Endothelial cell of umbilical vein (primary cell): ENCODE measurements at regions not wholly inside any gene's neighbourhood (a gene's known extent, or its start where the extent isn't known, plus 50 kb on each side); places are given as distances from the start of the nearest gene placed in this dataset.

ENCODE experiments used
- BruUV-seq: library from RNA; stranded (reverse); fragments of 400-500 nt; replicated peaks from 2 replicates; lab custom pipeline; 2021; lab: Mats Ljungman, UMichigan
- CTCF ChIA-PET: fragments of 300-600, 350-600 bp; sonication (Branson Sonifier 250); formaldehyde crosslinking; loops from one replicate; lab custom pipeline; 2021; ENCODE audit warnings: antibody characterized with exemption, inconsistent platforms; lab: Charles Lee
- POLR2A ChIA-PET: fragments of 300-600, 350-600 bp; sonication (Branson Sonifier 250); formaldehyde crosslinking; loops from one replicate; lab custom pipeline; 2021; ENCODE audit warnings: antibody characterized with exemption, inconsistent platforms; lab: Charles Lee
- DNase-seq: peaks from one replicate; pipeline ENCODE4 v3.0.0-alpha.2; 2011; ENCODE audit warnings: low read depth, low spot score
- FAIRE-seq: peaks from 2 replicates; lab custom pipeline; 2011; peaks lifted over from hg19 to GRCh38; lab: Jason Lieb, UNC
- H2AFZ ChIP-seq: 2 replicates; pipeline ENCODE4 v1.6.0; 2012; ENCODE audit warnings: low read depth, low read length, control low read depth, inconsistent platforms
- H3K27ac ChIP-seq: 2 replicates; pipeline ENCODE4 v1.5.1; 2011; ENCODE audit warnings: low read depth, mild to moderate bottlenecking, control low read depth, low read length, moderate library complexity; ENCODE audit not compliant: insufficient read depth
- H3K27me3 ChIP-seq, 2 experiments: 2 replicates each; pipeline versions ENCODE4 v1.6.0 to v1.6.1; 2011; ENCODE audit warnings: low read length in 2 of 2, mixed read lengths in 1 of 2; ENCODE audit not compliant: control insufficient read depth in 2 of 2, insufficient read depth in 2 of 2
- H3K36me3 ChIP-seq, 2 experiments: 2 replicates in 1 of 2; 3 replicates in 1 of 2; pipeline ENCODE4 v1.5.1; 2011; ENCODE audit warnings: low read length in 2 of 2, mild to moderate bottlenecking in 1 of 2, moderate library complexity in 1 of 2; ENCODE audit not compliant: control insufficient read depth in 2 of 2, insufficient read depth in 2 of 2; ENCODE audit errors: extremely low read depth in 1 of 2
- H3K4me1 ChIP-seq: 3 replicates; pipeline ENCODE4 v1.5.1; 2011; ENCODE audit warnings: mild to moderate bottlenecking, low read length; ENCODE audit not compliant: control insufficient read depth, insufficient read depth; ENCODE audit errors: extremely low read depth
- H3K4me2 ChIP-seq: 2 replicates; pipeline ENCODE4 v1.6.1; 2011; ENCODE audit warnings: low read length, control low read depth, mixed read lengths; ENCODE audit not compliant: insufficient read depth
- H3K4me3 ChIP-seq, 3 experiments: fragments of 200-600 bp in 1 of 3; sonication (generic), shearing (Covaris generic) in 1 of 3; replicated peaks in 1 of 3; 2 replicates each; pipeline ENCODE4 v1.5.1; 2011 to 2016; ENCODE audit warnings: control low read depth in 3 of 3, low read length in 3 of 3, mild to moderate bottlenecking in 2 of 3, inconsistent platforms in 1 of 3, low read depth in 1 of 3, moderate library complexity in 1 of 3; ENCODE audit not compliant: insufficient read depth in 1 of 3
- H3K79me2 ChIP-seq: 2 replicates; pipeline ENCODE4 v1.6.0; 2012; ENCODE audit warnings: low read length, inconsistent platforms; ENCODE audit not compliant: control insufficient read depth, insufficient read depth
- H3K9ac ChIP-seq: replicated peaks from 2 replicates; pipeline ENCODE3; 2011; ENCODE audit warnings: low read length, control low read depth; ENCODE audit not compliant: insufficient read depth; ENCODE audit errors: extremely low read depth
- H3K9me1 ChIP-seq: replicated peaks from 3 replicates; pipeline ENCODE4 v1.6.0; 2011; ENCODE audit warnings: mild to moderate bottlenecking, low read length; ENCODE audit not compliant: control insufficient read depth, insufficient read depth; ENCODE audit errors: extremely low read depth
- H3K9me3 ChIP-seq: replicated peaks from 2 replicates; pipeline ENCODE4 v1.5.1; 2012; ENCODE audit warnings: low read length, inconsistent platforms; ENCODE audit not compliant: control insufficient read depth, insufficient read depth
- H4K20me1 ChIP-seq: replicated peaks from 2 replicates; pipeline ENCODE3; 2011; ENCODE audit warnings: mild to moderate bottlenecking, low read length; ENCODE audit not compliant: control insufficient read depth, insufficient read depth; ENCODE audit errors: extremely low read depth
- EZH2 ChIP-seq: IDR thresholded peaks from 2 replicates; pipeline ENCODE4 v1.6.1; 2012; ENCODE audit warnings: borderline replicate concordance, low read depth, mild to moderate bottlenecking, moderate library complexity, low read length, inconsistent platforms; ENCODE audit not compliant: severe bottlenecking
- FOS ChIP-seq: IDR thresholded peaks from 2 replicates; pipeline ENCODE4 v1.6.1; 2011; ENCODE audit warnings: mild to moderate bottlenecking, low read length, moderate library complexity, borderline replicate concordance; ENCODE audit not compliant: insufficient read depth
- GATA2 ChIP-seq: IDR thresholded peaks from 2 replicates; pipeline ENCODE4 v1.7.0; 2011; ENCODE audit warnings: low read depth, mild to moderate bottlenecking, moderate library complexity, mixed read lengths, low read length; ENCODE audit not compliant: insufficient read length, insufficient read depth
- JUN ChIP-seq: IDR thresholded peaks from 2 replicates; pipeline ENCODE4 v1.6.1; 2011; ENCODE audit warnings: borderline replicate concordance, low read depth; ENCODE audit not compliant: insufficient read length, insufficient read depth
- MYC ChIP-seq: IDR thresholded peaks from one replicate; pipeline ENCODE4 v1.6.1; 2011; ENCODE audit warnings: mild to moderate bottlenecking, low read depth, low read length
- POLR2A ChIP-seq: IDR thresholded peaks from 2 replicates; pipeline ENCODE4 v1.6.1; 2012; ENCODE audit warnings: low read depth, mild to moderate bottlenecking, control low read depth, low read length
- POLR2AphosphoS5 ChIP-seq: IDR thresholded peaks from 2 replicates; pipeline ENCODE4 v1.6.1; 2012; ENCODE audit warnings: low read depth, mild to moderate bottlenecking, control low read depth, low read length, moderate library complexity; ENCODE audit not compliant: insufficient read depth
- dilution Hi-C: fragments of 300-500 bp; cut with MboI; formaldehyde crosslinking; loops from one replicate; pipeline ENCODE4 v1.15.0; 2019; ENCODE audit warnings: low sequenced_read_pairs; ENCODE audit not compliant: extremely low pct_ligation_motif_present
- intact Hi-C: fragments of 100-400 bp; cut with micrococcal nuclease; formaldehyde crosslinking; loops from one replicate; pipeline ENCODE4 v1.10.0; 2022
- TF ChIP-seq, protein P1 (sequence below): IDR thresholded peaks from 2 replicates; pipeline ENCODE4 v1.6.1; 2011; ENCODE audit not compliant: insufficient read depth, insufficient read length
- TF ChIP-seq, protein P2 (sequence below), 2 donors: IDR thresholded peaks; 1 replicate in 1 of 2; 2 replicates in 1 of 2; pipeline ENCODE4 v1.5.1; 2011; ENCODE audit warnings: low read length in 2 of 2, mild to moderate bottlenecking in 2 of 2, moderate library complexity in 2 of 2, control low read depth in 1 of 2, inconsistent platforms in 1 of 2, low read depth in 1 of 2; ENCODE audit not compliant: insufficient read depth in 1 of 2; ENCODE audit errors: extremely low read depth in 1 of 2

DNA sequence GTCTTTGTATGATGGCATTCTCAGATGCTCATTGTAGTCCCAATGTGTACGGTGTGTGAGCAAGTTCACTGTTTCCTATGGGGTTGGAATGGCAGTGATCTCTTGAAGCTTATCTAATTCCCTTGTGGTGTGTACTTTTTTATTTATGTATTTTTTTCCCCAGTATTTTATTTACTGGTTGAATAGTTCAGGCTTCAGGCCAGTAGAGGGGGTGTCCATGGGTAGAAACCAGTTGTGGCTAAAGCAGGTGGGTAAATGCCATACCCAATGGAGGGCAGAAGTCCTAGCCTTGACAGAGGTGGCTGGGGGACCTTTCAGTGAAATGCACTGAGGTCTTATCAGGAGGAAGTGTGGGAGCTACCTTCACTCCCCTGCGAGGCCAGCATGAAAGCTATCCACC lies 351.4 kb upstream of the CWC22 start:
- Histone ChIP-seq H3K9ac (no peak overlapping the region), H3K9me1 (no peaks in the 10 kb centered on the region), H3K4me2 (no peak overlapping the region), H2AFZ (no peak overlapping the region), H3K79me2 (no peaks in the 10 kb centered on the region), H3K27me3 (no peaks in the 10 kb centered on the region), H3K27ac (no peak overlapping the region), H3K9me3 (no peaks in the 10 kb centered on the region), H3K4me1 (no peaks in the 10 kb centered on the region), H4K20me1 (no peaks in the 10 kb centered on the region), H3K36me3 (no peaks in the 10 kb centered on the region), H3K4me3 (no peak overlapping the region)
- BruUV-seq, result no TSS peak
- ChIA-PET POLR2A (no interaction called here), CTCF (interaction anchor here (1.3 kb wide), 1 partner anchor 9 kb away, joined by 3 read pairs; no protein-coding TSS in a partner anchor)
- DNase-seq (no peak), FAIRE-seq (no peak)
- intact Hi-C loops (no loop called here), dilution Hi-C loops (no loop called here)
- TF ChIP-seq JUN (no peak), MYC (no peak), POLR2AphosphoS5 (no peak), FOS (no peak), EZH2 (no peak), GATA2 (no peak), POLR2A (no peak)
- TF ChIP-seq, protein P1, sequence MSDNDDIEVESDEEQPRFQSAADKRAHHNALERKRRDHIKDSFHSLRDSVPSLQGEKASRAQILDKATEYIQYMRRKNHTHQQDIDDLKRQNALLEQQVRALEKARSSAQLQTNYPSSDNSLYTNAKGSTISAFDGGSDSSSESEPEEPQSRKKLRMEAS, result no peak
- TF ChIP-seq, protein P2, sequence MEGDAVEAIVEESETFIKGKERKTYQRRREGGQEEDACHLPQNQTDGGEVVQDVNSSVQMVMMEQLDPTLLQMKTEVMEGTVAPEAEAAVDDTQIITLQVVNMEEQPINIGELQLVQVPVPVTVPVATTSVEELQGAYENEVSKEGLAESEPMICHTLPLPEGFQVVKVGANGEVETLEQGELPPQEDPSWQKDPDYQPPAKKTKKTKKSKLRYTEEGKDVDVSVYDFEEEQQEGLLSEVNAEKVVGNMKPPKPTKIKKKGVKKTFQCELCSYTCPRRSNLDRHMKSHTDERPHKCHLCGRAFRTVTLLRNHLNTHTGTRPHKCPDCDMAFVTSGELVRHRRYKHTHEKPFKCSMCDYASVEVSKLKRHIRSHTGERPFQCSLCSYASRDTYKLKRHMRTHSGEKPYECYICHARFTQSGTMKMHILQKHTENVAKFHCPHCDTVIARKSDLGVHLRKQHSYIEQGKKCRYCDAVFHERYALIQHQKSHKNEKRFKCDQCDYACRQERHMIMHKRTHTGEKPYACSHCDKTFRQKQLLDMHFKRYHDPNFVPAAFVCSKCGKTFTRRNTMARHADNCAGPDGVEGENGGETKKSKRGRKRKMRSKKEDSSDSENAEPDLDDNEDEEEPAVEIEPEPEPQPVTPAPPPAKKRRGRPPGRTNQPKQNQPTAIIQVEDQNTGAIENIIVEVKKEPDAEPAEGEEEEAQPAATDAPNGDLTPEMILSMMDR (IDR thresholded peaks at IDR 0.05; ENCODE audit: extremely low read depth in 1 of 2, insufficient read depth in 1 of 2, low read depth in 1 of 2, low read length in 2 of 2), result no peak
